ENCODE measurements at regions not wholly inside any gene's neighbourhood (a gene's known extent, or its start where the extent isn't known, plus 50 kb on each side); places are given as distances from the start of the nearest gene placed in this dataset.

DNA sequence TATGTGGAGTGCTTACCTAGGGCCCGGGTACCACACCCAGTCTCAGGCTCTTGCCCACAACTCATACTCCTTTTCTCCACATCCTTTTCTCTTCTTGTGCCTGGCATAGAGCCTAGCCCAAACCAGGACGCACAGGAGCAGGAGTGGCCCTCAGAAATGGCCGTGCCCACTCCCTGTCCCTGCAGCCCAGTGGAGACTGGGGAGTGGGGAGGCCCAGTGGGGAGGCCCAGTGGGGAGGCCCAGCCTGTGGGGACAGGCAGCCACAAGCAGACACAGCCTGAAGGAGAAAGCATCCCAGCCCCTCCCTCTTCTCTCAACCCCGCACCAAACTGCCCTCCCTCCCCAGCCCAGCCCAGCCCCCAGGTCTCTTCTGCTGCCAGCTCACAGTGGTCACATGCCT lies 196.8 kb downstream of the KIF26A start:
- Histone ChIP-seq H3K36me3 (no peaks in the 10 kb centered on the region), H3K4me1 (no peaks in the 10 kb centered on the region), H3K27ac (no peak overlapping the region), H3K9me3 (peaks cover 10% of the 10 kb centered on the region), H3K27me3 (no peaks in the 10 kb centered on the region), H3K4me3 (no peak overlapping the region)
- TF ChIP-seq, protein P1, sequence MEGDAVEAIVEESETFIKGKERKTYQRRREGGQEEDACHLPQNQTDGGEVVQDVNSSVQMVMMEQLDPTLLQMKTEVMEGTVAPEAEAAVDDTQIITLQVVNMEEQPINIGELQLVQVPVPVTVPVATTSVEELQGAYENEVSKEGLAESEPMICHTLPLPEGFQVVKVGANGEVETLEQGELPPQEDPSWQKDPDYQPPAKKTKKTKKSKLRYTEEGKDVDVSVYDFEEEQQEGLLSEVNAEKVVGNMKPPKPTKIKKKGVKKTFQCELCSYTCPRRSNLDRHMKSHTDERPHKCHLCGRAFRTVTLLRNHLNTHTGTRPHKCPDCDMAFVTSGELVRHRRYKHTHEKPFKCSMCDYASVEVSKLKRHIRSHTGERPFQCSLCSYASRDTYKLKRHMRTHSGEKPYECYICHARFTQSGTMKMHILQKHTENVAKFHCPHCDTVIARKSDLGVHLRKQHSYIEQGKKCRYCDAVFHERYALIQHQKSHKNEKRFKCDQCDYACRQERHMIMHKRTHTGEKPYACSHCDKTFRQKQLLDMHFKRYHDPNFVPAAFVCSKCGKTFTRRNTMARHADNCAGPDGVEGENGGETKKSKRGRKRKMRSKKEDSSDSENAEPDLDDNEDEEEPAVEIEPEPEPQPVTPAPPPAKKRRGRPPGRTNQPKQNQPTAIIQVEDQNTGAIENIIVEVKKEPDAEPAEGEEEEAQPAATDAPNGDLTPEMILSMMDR (IDR thresholded peaks at IDR 0.05) = no peak
- ATAC-seq = no peak
- DNase-seq = no peak
- intact Hi-C loops (cut with DNase I) = no loop called here

- intact Hi-C loops (cut with DNase I) = no loop called here
- Histone ChIP-seq H3K27me3 (no peaks in the 10 kb centered on the region), H3K36me3 (no peaks in the 10 kb centered on the region), H3K4me3 (no peak overlapping the region), H3K27ac (no peak overlapping the region), H3K4me1 (no peaks in the 10 kb centered on the region), H3K9me3 (peaks cover 6% of the 10 kb centered on the region)
- TF ChIP-seq, protein P1 (IDR thresholded peaks at IDR 0.05) = no peak
- DNase-seq (no peak), ATAC-seq (no peak)
Observed at GRCh38 chr14:104335611-104336010, 197.2 kb downstream of the KIF26A start.

DNA sequence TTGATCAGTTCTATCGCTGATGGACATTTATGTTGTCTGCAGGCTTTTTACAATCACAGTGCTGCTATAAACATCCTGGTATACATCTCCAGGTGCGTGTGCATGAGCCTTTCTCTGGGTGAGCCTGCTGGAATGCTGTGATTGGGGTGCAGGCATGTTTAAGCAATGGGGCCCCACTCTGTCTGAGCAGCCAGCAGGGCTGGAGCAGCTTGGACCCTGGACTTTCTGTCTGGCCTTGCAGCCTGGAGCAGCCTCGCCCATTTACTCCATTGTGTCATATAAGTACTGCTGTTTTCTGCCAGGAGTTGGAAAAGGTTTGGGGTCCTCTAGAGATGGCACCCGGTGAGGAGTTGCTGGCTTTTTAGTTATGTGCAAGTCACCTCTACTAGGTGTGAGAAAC lies 199.0 kb downstream of the KIF26A start:
- Histone ChIP-seq H3K27me3 (no peaks in the 10 kb centered on the region), H3K4me3 (no peak overlapping the region), H3K27ac (no peak overlapping the region), H3K9me3 (peaks cover 5% of the 10 kb centered on the region), H3K4me1 (no peaks in the 10 kb centered on the region), H3K36me3 (no peaks in the 10 kb centered on the region)
- DNase-seq (no peak), ATAC-seq (no peak)
- intact Hi-C loops (cut with DNase I) = no loop called here
- TF ChIP-seq, protein P1 (IDR thresholded peaks at IDR 0.05) = no peak

GRCh38 chr14:104339361-104339760 lies 201.0 kb downstream of the KIF26A start:
- H3K4me3 ChIP-seq = no peak overlapping the region
- H3K9me3 ChIP-seq = peaks cover 5% of the 10 kb centered on the region
- H3K27ac ChIP-seq = no peak overlapping the region
- TF ChIP-seq, protein P1 (IDR thresholded peaks at IDR 0.05) = no peak
- ATAC-seq = no peak
- peaks cover 6% of the 10 kb centered on the region for H3K27me3 ChIP-seq
- DNase-seq = no peak
- no peaks in the 10 kb centered on the region for H3K36me3 ChIP-seq
- H3K4me1 ChIP-seq = no peaks in the 10 kb centered on the region
- intact Hi-C loops (cut with DNase I) = no loop called here

GRCh38 chr14:104339829-104340228 lies 201.4 kb downstream of the KIF26A start:
- no peak for DNase-seq
- no peaks in the 10 kb centered on the region for H3K36me3 ChIP-seq
- no peak overlapping the region for H3K27ac ChIP-seq
- H3K4me3 ChIP-seq = no peak overlapping the region
- no peaks in the 10 kb centered on the region for H3K4me1 ChIP-seq
- peaks cover 6% of the 10 kb centered on the region for H3K27me3 ChIP-seq
- TF ChIP-seq, protein P1 (IDR thresholded peaks at IDR 0.05) = no peak
- intact Hi-C loops (cut with DNase I) = no loop called here
- H3K9me3 ChIP-seq = peaks cover 5% of the 10 kb centered on the region
- no peak for ATAC-seq
